DOHH2 (cell line): ENCODE measurements at regions not wholly inside any gene's neighbourhood (a gene's known extent, or its start where the extent isn't known, plus 50 kb on each side); places are given as distances from the start of the nearest gene placed in this dataset.

Experiments
- CTCF ChIP-seq: fragments of 200-600 bp; sonication (generic); IDR thresholded peaks from one replicate; pipeline ENCODE4 v1.5.1; 2014; ENCODE audit warnings: antibody characterized with exemption, mild to moderate bottlenecking, low read depth, low read length; ENCODE audit not compliant: poor library complexity, severe bottlenecking
- EZH2phosphoT487 ChIP-seq: fragments of 200-600 bp; sonication (generic); IDR thresholded peaks from 2 replicates; pipeline ENCODE4 v1.6.1; 2017; ENCODE audit warnings: borderline replicate concordance, mild to moderate bottlenecking, antibody characterized with exemption, low read length, moderate library complexity, mixed read lengths

- TF ChIP-seq CTCF (no peak), EZH2phosphoT487 (no peak)
Observed at GRCh38 chr3:72327008-72327407, 521.2 kb downstream of the SHQ1 start.
